NCI-H748 treated with DMSO at 0.1 percent for 48 hours (cell line): ENCODE measurements at regions not wholly inside any gene's neighbourhood (a gene's known extent, or its start where the extent isn't known, plus 50 kb on each side); places are given as distances from the start of the nearest gene placed in this dataset.

Source experiments
- DNase-seq: peaks from one replicate; lab custom pipeline; 2025; lab: John Stamatoyannopoulos, UW

DNA sequence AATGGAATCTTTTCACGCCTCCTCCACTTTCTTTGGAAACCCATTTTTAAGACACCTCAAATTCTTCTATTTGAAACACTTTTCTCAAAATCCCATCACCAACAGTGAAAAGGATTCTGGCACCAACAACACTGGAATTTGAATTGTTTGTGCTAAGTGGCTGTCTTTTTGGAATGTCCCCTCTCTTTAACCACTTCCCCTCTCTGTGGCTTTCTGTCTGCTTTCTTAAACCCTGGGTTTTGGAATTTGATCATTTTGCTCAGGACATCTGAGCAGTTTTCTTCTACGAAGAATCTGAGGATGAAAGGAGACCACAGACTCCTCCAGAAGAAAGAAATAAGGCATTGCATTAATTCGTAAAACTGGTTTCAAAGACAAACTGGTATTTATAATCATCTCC is 89.0 kb downstream of the MXRA5 start:
- DNase-seq = no peak

DNA sequence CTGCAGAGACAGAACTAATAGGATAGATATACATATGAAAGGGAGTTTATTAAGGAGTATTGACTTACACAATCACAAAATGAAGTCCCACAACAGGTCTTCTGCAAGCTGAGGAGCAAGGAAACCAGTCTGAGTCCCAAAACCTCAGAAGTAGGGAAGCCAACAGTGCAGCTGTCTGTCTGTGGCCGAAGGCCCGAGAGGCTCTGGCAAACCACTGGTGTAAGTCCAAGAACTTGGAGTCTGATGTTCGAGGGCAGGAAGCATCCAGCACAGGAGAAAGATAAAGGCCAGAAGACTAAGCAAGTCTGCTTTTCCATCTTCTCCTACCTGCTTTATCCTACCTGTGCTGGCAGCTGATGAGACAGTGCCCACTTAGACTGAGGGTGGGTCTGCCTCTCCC is 89.6 kb downstream of the MXRA5 start:
- no peak for DNase-seq

DNA sequence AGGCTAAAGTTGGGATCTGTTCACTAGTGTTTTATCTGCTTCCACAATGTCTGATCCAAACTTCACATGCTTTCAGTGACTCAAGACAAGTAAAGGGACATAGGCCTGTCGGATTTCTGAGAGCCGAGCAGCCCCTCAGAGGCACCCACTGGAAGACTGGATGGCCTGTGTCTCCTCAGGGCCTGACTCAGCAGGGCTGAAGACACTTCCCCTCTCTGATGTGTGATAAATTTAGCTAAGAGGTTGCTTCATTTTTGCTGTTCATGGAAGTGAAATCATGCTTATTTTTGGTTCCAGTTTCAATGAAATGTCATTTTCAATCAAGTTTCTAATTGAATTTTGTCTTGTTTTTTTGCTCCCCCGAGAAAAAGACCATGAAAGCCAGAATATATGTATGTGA is 93.7 kb downstream of the MXRA5 start:
- DNase-seq = no peak

DNA sequence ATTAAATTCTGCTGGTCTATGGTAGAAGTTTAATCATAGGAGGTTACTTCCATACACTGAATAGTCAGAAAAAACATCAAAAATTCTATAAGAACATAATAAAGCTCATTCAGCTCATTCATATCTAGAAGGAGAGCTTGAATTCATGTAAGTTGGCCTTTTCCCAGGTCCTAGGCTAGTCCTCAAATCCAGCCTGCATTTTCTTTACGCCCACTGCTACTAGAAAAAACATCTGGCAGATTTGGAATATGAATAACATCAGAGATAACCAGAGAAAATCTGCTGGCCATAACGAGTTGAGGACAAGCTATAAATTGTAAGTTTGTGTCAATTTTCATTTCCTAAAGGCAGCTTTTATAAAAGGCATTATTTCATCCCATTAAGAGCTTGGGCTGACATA is 95.5 kb downstream of the MXRA5 start:
- DNase-seq = no peak

DNA sequence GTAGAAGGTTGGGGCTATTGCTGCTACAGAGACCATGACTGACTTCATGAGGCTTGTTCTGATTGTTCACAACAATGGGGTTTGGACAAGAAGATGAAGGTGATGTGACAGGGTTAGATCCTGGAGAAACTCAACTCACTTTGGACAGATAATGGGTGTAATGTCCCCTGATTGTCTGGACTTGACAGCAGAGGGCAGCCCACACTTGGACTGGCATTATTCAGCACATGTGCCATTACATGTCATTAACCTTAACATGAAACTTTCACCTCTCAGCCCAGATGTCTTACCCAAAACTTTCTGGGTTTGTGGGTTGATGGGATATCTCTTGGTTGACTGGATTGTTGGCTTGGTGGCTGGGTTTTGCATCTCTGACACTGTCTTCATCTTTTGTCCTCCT is 101.5 kb downstream of the MXRA5 start:
- DNase-seq = no peak

DNA sequence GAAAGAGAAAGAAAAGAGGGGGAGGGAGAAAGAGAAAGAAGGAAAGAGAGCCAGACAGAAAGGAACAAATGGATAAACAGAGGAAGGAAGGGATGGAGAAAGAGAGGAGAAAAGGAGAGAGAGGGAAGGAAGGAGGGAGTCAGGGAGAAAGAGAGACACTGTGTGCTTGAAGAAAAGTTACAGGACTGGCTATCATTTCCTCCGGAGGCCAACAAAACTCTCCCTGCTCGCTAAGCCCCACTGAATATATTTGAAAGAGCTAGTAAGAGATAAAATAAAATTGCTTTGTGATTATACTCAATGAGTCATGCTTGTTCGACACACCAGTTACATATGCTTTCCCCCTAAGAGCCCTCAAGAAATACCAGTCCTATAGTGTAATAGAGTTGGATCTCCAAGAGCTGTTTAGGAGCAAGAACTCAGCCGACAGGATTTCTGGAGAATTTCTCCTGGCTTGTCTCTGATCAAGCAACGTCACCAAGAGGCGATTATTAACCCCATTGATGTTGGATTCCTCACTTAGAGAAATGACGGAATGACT is 102.2 kb downstream of the MXRA5 start:
- DNase-seq = no peak

DNA sequence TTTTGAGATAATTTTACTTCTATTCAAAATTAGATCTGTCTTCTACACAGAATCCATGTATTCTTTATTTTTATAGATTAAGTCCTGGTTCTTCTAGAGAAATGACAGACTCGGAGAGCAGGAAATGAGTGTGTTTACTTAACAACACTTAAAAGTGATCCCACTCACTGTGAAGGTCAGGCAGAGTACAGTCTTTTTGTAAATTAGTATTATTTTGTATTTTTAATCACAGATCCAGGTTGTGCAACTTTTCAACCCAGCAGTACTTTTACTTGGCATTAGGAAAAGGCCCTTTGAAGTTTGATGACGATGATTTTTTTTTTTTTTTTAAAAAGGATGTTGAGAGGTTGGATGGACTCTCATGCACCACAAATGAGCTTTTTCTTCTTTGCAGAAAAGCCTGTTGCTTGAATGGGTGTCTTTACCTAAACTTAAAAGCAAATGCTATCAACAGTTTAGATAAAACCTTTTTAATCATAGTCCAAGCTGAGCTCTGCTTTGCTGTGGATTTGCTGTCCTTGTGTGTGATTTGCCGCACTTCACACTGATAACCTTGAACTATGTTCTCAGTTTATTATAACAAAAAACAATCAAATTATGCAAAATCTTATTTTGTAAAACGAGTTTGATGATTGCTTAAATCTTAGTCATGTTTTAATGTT is 114.1 kb downstream of the MXRA5 start:
- DNase-seq = no peak

DNA sequence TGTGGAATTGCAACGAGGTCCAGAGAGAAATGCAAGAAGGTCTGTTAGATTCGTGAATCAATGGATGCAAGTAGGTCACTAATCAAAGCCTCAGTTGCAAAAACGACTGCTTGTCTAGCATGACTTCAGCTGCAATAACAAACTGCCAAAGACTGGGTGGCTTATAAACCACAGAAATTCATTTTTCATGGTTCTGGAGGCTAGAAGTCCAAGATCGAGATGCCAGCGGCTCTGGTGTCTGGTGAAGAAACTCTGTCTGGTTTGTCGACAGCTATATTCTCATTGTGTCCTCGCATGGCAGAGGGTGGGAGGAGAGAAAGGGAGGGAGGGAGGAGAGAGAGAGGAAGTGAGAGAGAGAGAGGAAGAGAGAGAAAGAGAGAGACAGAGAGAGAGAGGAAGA is 114.7 kb downstream of the MXRA5 start:
- no peak for DNase-seq

DNA sequence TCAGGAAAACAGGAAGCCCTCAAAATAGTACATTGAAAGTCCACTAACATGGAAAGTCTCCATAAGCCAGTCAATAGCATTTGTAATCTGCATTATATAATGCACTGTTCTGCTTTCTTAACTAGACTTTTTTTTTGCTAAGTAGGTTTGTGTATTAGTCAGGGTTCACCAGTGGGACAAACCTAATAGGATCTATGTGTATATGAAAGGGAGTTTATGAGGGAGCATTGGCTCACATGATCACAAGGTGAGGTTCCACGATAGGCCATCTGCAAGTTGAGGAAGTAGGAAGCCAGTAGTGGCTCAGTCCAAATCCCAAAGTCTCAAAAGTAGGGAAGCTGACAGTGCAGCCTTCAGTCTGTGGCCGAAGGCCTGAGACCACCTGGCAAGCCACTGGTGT is 116.0 kb downstream of the MXRA5 start:
- no peak for DNase-seq

DNA sequence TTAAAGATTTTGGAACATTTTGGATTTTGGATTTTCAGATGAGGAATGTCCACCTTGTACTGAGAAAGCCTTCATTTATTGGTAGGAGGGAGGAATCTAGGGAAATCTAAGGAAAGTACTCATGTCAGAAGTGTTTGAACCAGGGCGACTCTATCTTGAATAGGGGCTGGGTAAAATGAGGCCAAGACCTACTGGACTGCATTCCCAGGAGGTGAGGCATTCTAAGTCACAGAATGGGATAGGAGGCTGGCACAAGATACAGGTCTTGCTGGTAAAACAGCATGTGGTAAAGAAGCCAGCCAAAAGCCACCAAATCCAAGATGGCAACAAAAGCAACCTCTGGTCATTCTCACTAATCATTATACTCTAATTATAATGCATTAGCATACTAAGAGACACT is 118.9 kb downstream of the MXRA5 start:
- DNase-seq = no peak

DNA sequence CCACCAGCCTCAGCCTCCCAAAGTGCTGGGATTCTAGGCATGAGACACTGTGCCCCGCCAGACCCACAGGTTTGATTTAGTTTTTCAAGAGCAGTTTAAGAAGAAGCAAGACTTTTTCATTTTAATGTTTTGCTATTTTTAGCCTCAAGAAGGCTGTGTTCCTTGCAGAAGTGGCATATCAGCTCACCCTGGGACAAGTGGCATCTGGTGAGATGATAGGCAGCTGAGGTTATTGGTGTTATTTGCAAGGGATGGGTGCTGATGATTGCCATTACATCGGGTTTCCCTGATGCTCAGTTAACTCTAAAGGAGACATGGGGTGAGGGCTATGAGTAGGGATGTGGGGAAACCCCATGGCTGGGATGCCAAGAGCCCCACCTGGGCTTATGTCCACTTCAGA is 120.4 kb downstream of the MXRA5 start:
- no peak for DNase-seq

DNA sequence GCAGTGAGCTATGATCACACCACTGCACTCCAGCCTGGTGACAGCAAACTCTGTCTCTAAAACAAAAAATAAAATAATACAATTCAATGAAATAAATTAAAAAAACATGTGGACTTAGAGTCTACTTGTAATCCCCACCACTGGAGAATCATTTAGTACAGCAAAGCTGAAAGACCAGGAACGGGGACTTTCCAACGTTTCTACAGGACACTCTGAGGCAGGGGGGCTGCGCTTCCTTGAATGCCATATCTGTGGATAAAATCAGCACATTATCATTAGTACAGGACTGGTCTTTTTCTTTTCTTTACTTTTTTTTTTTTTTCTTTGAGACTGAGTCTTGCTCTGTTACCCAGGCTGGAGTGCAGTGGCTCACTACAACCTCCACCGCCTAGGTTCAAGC is 124.8 kb downstream of the MXRA5 start:
- DNase-seq = no peak

DNA sequence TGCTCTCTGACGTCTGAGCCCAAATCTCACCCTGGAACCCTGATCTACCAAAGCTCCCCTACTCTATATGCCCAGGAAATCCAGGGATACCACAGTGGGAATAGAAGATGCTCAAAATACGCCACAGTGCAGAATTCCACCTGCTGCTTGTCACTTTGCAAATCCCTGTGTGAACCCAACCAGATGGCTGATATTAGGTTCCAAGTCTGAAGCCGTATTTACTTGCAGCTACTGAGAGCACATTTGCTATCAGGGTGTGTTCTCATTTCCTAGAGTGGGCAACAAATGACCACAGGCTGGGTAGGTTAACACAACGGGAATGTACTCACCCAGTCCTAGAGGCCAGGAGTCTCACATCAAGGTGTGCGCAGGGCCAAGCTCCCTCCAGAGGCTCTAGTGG is 126.8 kb downstream of the MXRA5 start:
- DNase-seq = no peak

DNA sequence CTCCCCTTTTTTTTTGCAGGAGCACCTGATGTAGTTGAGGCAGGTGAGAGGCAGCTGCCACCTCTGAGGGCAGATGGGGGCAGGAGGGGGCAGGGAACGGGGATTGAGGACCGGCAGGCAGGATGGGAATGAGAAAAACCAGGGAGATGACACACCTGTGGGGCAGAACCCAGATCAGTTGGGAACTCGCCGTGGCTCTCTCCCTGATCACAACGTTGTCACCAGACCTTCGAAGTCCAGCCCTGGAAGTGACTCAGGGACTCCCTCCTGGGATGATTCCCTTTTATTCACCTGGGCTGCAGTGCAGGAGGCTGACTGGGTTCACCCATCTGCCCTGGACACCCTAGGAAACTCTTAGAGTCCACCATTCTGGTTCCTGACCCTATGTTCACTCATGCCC is 127.2 kb downstream of the MXRA5 start:
- DNase-seq = no peak

DNA sequence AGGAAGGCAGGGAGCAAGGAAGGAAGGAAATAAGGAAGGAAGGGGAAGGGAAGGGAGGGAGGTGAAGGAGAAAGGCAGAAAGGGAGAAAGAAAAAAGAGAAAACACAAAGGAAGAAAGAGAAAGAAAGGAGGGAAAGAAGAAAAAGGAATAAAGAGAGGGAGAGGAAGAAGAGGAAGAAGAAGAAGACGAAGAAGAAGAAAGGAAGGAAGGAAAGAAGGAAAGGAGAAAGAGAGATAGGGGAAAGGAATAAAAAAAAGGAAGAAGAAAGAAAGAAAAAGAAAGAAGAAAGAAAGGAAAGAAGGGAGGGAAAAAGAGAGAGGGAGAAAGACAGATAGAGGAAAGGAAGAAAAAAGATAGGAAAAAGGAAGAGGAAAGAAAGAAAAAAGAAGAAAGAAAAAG is 128.0 kb downstream of the MXRA5 start:
- DNase-seq = no peak

DNA sequence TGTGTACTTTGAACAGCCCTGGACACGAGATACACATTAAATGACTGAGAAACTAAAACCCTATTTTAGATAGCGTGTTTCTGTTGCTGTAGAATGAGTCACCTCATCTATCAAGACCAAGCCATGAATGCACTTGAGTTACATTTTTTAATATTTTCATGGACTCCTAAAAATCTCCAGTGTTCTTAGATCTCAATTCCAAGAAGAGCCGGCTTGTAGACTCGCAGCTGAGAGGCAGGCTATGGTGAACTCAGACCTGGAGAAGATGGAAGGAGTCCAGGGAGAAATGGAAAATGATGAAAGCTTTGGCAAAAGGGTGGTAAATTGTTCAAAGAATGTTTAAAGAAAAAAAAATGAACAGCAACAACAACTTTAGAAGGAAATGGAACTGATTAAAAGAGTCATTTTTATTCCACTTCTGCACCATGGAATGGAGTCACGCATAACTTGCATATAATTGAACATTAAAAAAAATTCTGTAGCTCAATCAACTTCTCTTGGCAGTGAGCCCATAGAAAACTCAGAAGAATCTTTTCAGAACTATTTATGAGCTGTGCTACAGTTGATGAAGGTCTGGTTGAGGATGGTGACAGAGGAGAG is 129.8 kb downstream of the MXRA5 start:
- no peak for DNase-seq

DNA sequence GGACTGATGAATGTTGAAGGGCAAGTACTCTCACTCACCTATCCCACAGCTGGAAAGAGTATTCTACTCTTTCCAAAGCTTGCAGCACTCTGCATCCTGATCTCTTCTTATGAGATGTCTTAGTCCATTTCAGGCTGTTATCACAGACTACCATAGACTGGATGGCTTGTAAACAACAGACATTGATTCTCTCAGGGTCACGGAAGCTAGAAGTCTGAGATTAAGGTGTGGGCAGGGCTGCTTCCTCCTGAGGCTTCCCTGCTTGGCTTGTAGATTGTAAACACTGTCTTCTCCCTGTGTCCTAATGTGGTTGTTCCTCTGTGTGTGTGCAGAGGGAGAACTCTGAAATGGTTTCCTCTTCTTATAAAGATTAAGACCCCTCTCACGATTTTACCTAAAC is 131.2 kb downstream of the MXRA5 start:
- no peak for DNase-seq

DNA sequence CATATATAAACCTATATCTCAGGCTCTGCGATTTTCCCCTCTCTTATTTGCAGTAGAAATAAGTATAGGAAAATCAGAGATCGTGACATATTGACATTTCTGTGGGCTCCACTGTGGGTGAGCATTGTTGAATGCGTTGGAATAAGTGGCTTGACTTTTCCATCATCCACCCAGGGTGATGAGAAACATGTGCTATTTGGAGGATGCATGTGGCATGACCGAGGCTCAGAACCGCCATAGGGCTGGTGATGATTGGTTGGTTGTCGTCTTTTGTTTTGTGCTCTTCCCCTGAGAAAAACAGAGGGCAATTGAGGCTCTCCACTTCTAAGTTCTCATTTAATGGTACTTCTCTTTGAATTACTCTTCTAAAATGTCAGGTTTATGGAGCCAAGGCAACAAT is 140.1 kb downstream of the MXRA5 start:
- DNase-seq = no peak

DNA sequence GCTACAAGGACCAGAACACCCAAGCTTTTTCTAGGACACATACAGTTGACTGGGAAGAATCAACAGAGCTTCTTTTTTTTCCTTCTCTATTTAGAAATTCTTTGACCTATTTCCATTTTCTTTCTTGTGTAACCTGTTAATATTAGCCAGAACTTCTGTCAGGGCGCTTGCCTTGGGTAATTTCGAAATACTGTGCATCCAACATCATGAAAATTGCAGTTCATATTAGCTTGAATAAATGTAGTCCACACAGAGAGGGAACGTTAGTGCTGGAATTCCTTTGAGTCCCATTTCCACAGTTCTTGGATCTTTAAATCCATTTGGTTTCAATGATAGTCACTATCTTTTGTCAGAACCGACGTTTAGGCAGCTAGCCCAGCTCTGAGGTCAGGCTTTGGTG is 141.8 kb downstream of the MXRA5 start:
- DNase-seq = no peak

DNA sequence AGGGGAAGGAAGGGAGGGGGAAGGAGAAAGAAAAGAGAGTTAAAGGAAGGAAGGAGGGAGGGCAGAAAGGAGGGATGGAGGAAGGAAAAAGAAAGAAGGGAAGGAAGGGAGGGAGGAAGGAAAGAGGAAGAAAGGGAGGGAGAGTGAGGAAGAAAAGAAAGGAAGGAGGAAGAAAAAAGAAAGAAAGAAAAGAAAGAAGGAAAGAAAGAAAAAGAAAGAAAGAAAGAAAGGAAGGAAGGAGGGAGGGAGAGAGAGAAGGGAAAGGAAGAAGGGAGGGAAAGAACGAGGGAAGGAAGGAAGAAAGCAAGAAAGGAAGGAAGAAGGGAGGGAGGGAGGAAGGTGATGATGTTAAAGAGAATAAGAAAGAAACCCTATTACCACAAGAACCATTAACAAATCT is 150.6 kb downstream of the MXRA5 start:
- DNase-seq = no peak

DNA sequence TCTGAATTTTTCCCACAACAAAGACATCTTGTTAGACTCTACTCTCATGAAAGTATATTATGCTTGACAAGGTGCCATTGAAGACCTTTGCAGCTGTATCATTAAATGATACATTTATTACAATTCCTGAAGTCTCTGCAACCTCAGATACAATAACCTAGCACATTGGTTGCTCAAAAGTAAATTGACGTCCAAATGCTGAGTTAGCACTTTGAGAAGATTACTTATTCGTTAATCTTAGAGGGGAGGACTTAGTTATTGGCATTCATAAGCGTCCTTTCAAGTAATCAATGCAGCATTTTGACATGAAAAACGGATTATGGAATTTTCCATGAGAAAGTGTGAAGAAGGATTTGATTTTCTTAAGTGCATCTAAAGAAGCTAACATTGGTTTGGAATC is 151.6 kb downstream of the ARSF start:
- no peak for DNase-seq

DNA sequence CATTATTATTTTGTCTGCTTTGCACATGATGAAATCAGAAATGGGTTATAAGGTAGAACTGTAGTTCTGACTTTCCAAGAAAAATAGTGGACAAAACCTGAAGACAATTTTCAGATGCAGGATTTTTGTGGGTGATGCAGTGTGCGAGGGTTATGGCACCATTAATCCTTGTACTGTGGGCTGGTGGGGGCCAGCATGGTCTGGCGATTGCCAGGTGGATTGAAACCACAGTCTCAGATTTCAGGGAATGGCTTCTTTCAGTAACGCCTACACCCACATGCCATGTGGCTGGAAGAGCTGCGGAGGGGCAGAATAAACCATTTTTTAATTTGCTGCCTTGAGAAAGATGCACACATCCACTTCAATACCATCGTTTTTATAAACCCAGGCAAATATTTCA is 150.5 kb downstream of the ARSF start:
- no peak for DNase-seq

DNA sequence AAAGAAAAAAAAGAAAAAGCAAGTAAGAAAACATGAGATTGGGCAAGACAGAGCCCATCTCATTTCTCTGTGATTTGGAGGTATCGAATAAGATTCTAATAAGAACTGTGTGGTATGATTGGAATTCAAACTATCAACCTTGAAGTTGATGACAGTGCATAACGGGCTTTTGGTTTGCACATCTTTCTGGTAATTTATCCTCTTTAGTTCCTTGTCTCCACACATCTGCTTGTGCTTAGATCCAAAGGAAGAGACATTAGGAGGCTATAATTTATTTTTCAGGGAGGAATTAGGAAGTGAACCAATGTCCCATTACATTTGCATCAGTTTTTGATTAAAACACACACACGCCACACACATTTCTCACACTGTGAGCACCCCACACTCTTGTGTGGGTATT is 149.9 kb downstream of the ARSF start:
- DNase-seq = no peak
